ENCODE measurements at regions not wholly inside any gene's neighbourhood (a gene's known extent, or its start where the extent isn't known, plus 50 kb on each side); places are given as distances from the start of the nearest gene placed in this dataset.

GRCh38 chr6:104268389-104268788 lies 591.3 kb downstream of the HACE1 start:
- Histone ChIP-seq H3K27ac (ENCODE audit: low read depth, low read length) (no peak overlapping the region), H3K4me1 (ENCODE audit: control insufficient read depth, insufficient read depth, low read length) (no peaks in the 10 kb centered on the region), H3K4me3 (ENCODE audit: low read depth, low read length) (no peak overlapping the region), H3K9ac (ENCODE audit: low read length) (no peak overlapping the region), H3K9me3 (ENCODE audit: control insufficient read depth, insufficient read depth, low read depth, low read length) (no peaks in the 10 kb centered on the region), H3K36me3 (ENCODE audit: control insufficient read depth, insufficient read depth, low read length) (no peaks in the 10 kb centered on the region), H3K27me3 (ENCODE audit: control insufficient read depth, insufficient read depth, low read length) (no peaks in the 10 kb centered on the region)

- no peaks in the 10 kb centered on the region for H3K9me3 ChIP-seq (ENCODE audit: control insufficient read depth, insufficient read depth, low read depth, low read length)
- no peak overlapping the region for H3K4me3 ChIP-seq (ENCODE audit: low read depth, low read length)
- no peak overlapping the region for H3K27ac ChIP-seq (ENCODE audit: low read depth, low read length)
- H3K4me1 ChIP-seq (ENCODE audit: control insufficient read depth, insufficient read depth, low read length) = no peaks in the 10 kb centered on the region
- no peaks in the 10 kb centered on the region for H3K27me3 ChIP-seq (ENCODE audit: control insufficient read depth, insufficient read depth, low read length)
- H3K36me3 ChIP-seq (ENCODE audit: control insufficient read depth, insufficient read depth, low read length) = no peaks in the 10 kb centered on the region
- no peak overlapping the region for H3K9ac ChIP-seq (ENCODE audit: low read length)
These were observed 592.8 kb downstream of the HACE1 start for GRCh38 chr6:104266922-104267321.

GRCh38 chr6:104256646-104257045 lies 603.1 kb downstream of the HACE1 start:
- H3K9me3 ChIP-seq (ENCODE audit: control insufficient read depth, insufficient read depth, low read depth, low read length) = no peaks in the 10 kb centered on the region
- H3K4me1 ChIP-seq (ENCODE audit: control insufficient read depth, insufficient read depth, low read length) = no peaks in the 10 kb centered on the region
- no peak overlapping the region for H3K27ac ChIP-seq (ENCODE audit: low read depth, low read length)

GRCh38 chr6:104253236-104253635 lies 606.5 kb downstream of the HACE1 start:
- Histone ChIP-seq H3K9ac (ENCODE audit: low read length) (no peak overlapping the region), H3K9me3 (ENCODE audit: control insufficient read depth, insufficient read depth, low read depth, low read length) (no peaks in the 10 kb centered on the region), H3K4me1 (ENCODE audit: control insufficient read depth, insufficient read depth, low read length) (no peaks in the 10 kb centered on the region; the same call in 1 of the 2 replicates), H3K4me3 (ENCODE audit: low read depth, low read length) (no peak overlapping the region), H3K27ac (ENCODE audit: low read depth, low read length) (no peak overlapping the region), H3K27me3 (ENCODE audit: control insufficient read depth, insufficient read depth, low read length) (no peaks in the 10 kb centered on the region), H3K36me3 (ENCODE audit: control insufficient read depth, insufficient read depth, low read length) (no peaks in the 10 kb centered on the region)

More at GRCh38 chr6:104256646-104257045, 603.1 kb downstream of the HACE1 start:
- H3K9ac ChIP-seq (ENCODE audit: low read length) = no peak overlapping the region
- H3K4me3 ChIP-seq (ENCODE audit: low read depth, low read length) = no peak overlapping the region
- H3K27me3 ChIP-seq (ENCODE audit: control insufficient read depth, insufficient read depth, low read length) = no peaks in the 10 kb centered on the region
- no peaks in the 10 kb centered on the region for H3K36me3 ChIP-seq (ENCODE audit: control insufficient read depth, insufficient read depth, low read length)

GRCh38 chr6:104252276-104252675 lies 607.4 kb downstream of the HACE1 start:
- H3K36me3 ChIP-seq (ENCODE audit: control insufficient read depth, insufficient read depth, low read length) = no peaks in the 10 kb centered on the region
- no peaks in the 10 kb centered on the region; the same call in 1 of the 2 replicates for H3K4me1 ChIP-seq (ENCODE audit: control insufficient read depth, insufficient read depth, low read length)
- H3K9ac ChIP-seq (ENCODE audit: low read length) = no peak overlapping the region
- H3K9me3 ChIP-seq (ENCODE audit: control insufficient read depth, insufficient read depth, low read depth, low read length) = no peaks in the 10 kb centered on the region
- H3K27me3 ChIP-seq (ENCODE audit: control insufficient read depth, insufficient read depth, low read length) = no peaks in the 10 kb centered on the region
- H3K27ac ChIP-seq (ENCODE audit: low read depth, low read length) = no peak overlapping the region
- H3K4me3 ChIP-seq (ENCODE audit: low read depth, low read length) = no peak overlapping the region

- Histone ChIP-seq H3K4me1 (ENCODE audit: control insufficient read depth, insufficient read depth, low read length) (no peaks in the 10 kb centered on the region; the same call in 1 of the 2 replicates), H3K4me3 (ENCODE audit: low read depth, low read length) (no peak overlapping the region), H3K27ac (ENCODE audit: low read depth, low read length) (no peak overlapping the region), H3K27me3 (ENCODE audit: control insufficient read depth, insufficient read depth, low read length) (no peaks in the 10 kb centered on the region), H3K9ac (ENCODE audit: low read length) (no peak overlapping the region), H3K36me3 (ENCODE audit: control insufficient read depth, insufficient read depth, low read length) (no peaks in the 10 kb centered on the region), H3K9me3 (ENCODE audit: control insufficient read depth, insufficient read depth, low read depth, low read length) (no peaks in the 10 kb centered on the region)
These were observed 608.1 kb downstream of the HACE1 start for GRCh38 chr6:104251651-104252050.

- no peak overlapping the region for H3K9ac ChIP-seq (ENCODE audit: low read length)
These were observed 618.9 kb downstream of the HACE1 start for GRCh38 chr6:104240865-104241264.

GRCh38 chr6:104239971-104240370 lies 619.7 kb downstream of the HACE1 start:
- no peaks in the 10 kb centered on the region for H3K27me3 ChIP-seq (ENCODE audit: control insufficient read depth, insufficient read depth, low read length)
- H3K9me3 ChIP-seq (ENCODE audit: control insufficient read depth, insufficient read depth, low read depth, low read length) = no peaks in the 10 kb centered on the region
- no peaks in the 10 kb centered on the region for H3K36me3 ChIP-seq (ENCODE audit: control insufficient read depth, insufficient read depth, low read length)
- H3K27ac ChIP-seq (ENCODE audit: low read depth, low read length) = no peak overlapping the region
- H3K4me3 ChIP-seq (ENCODE audit: low read depth, low read length) = no peak overlapping the region
- H3K9ac ChIP-seq (ENCODE audit: low read length) = no peak overlapping the region
- no peaks in the 10 kb centered on the region for H3K4me1 ChIP-seq (ENCODE audit: control insufficient read depth, insufficient read depth, low read length)

More at GRCh38 chr6:104240865-104241264, 618.9 kb downstream of the HACE1 start:
- H3K4me1 ChIP-seq (ENCODE audit: control insufficient read depth, insufficient read depth, low read length) = no peaks in the 10 kb centered on the region
- no peaks in the 10 kb centered on the region for H3K9me3 ChIP-seq (ENCODE audit: control insufficient read depth, insufficient read depth, low read depth, low read length)
- H3K27me3 ChIP-seq (ENCODE audit: control insufficient read depth, insufficient read depth, low read length) = no peaks in the 10 kb centered on the region
- no peak overlapping the region for H3K27ac ChIP-seq (ENCODE audit: low read depth, low read length)
- H3K4me3 ChIP-seq (ENCODE audit: low read depth, low read length) = no peak overlapping the region
- H3K36me3 ChIP-seq (ENCODE audit: control insufficient read depth, insufficient read depth, low read length) = no peaks in the 10 kb centered on the region

- no peak overlapping the region for H3K27ac ChIP-seq (ENCODE audit: low read depth, low read length)
These were observed 630.7 kb downstream of the HACE1 start for GRCh38 chr6:104229057-104229456.

GRCh38 chr6:104227508-104227907 lies 632.2 kb downstream of the HACE1 start:
- H3K9me3 ChIP-seq (ENCODE audit: control insufficient read depth, insufficient read depth, low read depth, low read length) = no peaks in the 10 kb centered on the region
- no peaks in the 10 kb centered on the region for H3K36me3 ChIP-seq (ENCODE audit: control insufficient read depth, insufficient read depth, low read length)
- H3K9ac ChIP-seq (ENCODE audit: low read length) = no peak overlapping the region
- no peak overlapping the region for H3K4me3 ChIP-seq (ENCODE audit: low read depth, low read length)
- no peak overlapping the region for H3K27ac ChIP-seq (ENCODE audit: low read depth, low read length)
- H3K4me1 ChIP-seq (ENCODE audit: control insufficient read depth, insufficient read depth, low read length) = no peaks in the 10 kb centered on the region
- no peaks in the 10 kb centered on the region for H3K27me3 ChIP-seq (ENCODE audit: control insufficient read depth, insufficient read depth, low read length)

More at GRCh38 chr6:104229057-104229456, 630.7 kb downstream of the HACE1 start:
- H3K36me3 ChIP-seq (ENCODE audit: control insufficient read depth, insufficient read depth, low read length) = no peaks in the 10 kb centered on the region
- H3K4me3 ChIP-seq (ENCODE audit: low read depth, low read length) = no peak overlapping the region
- H3K4me1 ChIP-seq (ENCODE audit: control insufficient read depth, insufficient read depth, low read length) = no peaks in the 10 kb centered on the region
- H3K9ac ChIP-seq (ENCODE audit: low read length) = no peak overlapping the region
- no peaks in the 10 kb centered on the region for H3K27me3 ChIP-seq (ENCODE audit: control insufficient read depth, insufficient read depth, low read length)
- H3K9me3 ChIP-seq (ENCODE audit: control insufficient read depth, insufficient read depth, low read depth, low read length) = no peaks in the 10 kb centered on the region

GRCh38 chr6:104226790-104227446 lies 632.8 kb downstream of the HACE1 start:
- no peaks in the 10 kb centered on the region for H3K4me1 ChIP-seq (ENCODE audit: control insufficient read depth, insufficient read depth, low read length)

More at GRCh38 chr6:104226790-104227446, 632.8 kb downstream of the HACE1 start:
- no peaks in the 10 kb centered on the region for H3K9me3 ChIP-seq (ENCODE audit: control insufficient read depth, insufficient read depth, low read depth, low read length)
- H3K4me3 ChIP-seq (ENCODE audit: low read depth, low read length) = no peak overlapping the region
- H3K27me3 ChIP-seq (ENCODE audit: control insufficient read depth, insufficient read depth, low read length) = no peaks in the 10 kb centered on the region
- H3K9ac ChIP-seq (ENCODE audit: low read length) = no peak overlapping the region
- no peak overlapping the region for H3K27ac ChIP-seq (ENCODE audit: low read depth, low read length)
- H3K36me3 ChIP-seq (ENCODE audit: control insufficient read depth, insufficient read depth, low read length) = no peaks in the 10 kb centered on the region

Data from HUES6 (cell line).